Cardiac fibroblast (primary cell): ENCODE measurements at regions not wholly inside any gene's neighbourhood (a gene's known extent, or its start where the extent isn't known, plus 50 kb on each side); places are given as distances from the start of the nearest gene placed in this dataset.

Experiments
- DNase-seq, 2 donors: peaks; one replicate each; pipeline versions ENCODE4 v3.0.0 to v3.0.0-alpha.2; 2010; ENCODE audit warnings: low read depth in 2 of 2
- H3K4me3 ChIP-seq, 2 donors: replicated peaks in 1 of 2; 1 replicate in 1 of 2; 2 replicates in 1 of 2; pipeline ENCODE4 v1.5.1; 2011; ENCODE audit warnings: low read depth in 2 of 2, low read length in 2 of 2, mild to moderate bottlenecking in 2 of 2, moderate library complexity in 1 of 2
- TF ChIP-seq, protein P1 (sequence below): IDR thresholded peaks from one replicate; pipeline ENCODE4 v1.5.1; 2011; ENCODE audit warnings: low read depth, mild to moderate bottlenecking, low read length, inconsistent platforms

- no peak overlapping the region for H3K4me3 ChIP-seq
- DNase-seq, result no peak
- TF ChIP-seq, protein P1, sequence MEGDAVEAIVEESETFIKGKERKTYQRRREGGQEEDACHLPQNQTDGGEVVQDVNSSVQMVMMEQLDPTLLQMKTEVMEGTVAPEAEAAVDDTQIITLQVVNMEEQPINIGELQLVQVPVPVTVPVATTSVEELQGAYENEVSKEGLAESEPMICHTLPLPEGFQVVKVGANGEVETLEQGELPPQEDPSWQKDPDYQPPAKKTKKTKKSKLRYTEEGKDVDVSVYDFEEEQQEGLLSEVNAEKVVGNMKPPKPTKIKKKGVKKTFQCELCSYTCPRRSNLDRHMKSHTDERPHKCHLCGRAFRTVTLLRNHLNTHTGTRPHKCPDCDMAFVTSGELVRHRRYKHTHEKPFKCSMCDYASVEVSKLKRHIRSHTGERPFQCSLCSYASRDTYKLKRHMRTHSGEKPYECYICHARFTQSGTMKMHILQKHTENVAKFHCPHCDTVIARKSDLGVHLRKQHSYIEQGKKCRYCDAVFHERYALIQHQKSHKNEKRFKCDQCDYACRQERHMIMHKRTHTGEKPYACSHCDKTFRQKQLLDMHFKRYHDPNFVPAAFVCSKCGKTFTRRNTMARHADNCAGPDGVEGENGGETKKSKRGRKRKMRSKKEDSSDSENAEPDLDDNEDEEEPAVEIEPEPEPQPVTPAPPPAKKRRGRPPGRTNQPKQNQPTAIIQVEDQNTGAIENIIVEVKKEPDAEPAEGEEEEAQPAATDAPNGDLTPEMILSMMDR, result no peak
Observed at GRCh38 chr3:8136553-8136952, 365.1 kb upstream of the LMCD1 start.

DNA sequence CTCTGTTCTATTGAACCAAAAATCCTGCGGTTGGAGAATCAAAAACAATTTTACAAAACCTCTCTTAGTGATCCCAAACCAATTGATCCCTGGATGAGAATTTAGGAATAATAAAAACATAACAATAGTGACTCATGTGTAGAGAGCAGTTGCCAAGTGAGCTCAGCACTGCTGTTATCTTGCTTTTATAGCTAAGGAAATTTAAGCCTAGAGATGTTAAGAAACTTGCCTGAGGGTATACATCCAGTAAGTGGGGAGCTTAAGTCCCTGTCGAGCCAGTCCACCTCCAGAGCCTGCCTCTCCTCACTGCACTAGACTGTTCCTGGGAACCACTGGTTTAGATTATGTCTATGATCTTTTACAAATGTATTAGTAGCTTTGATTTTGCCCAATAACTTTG is 358.4 kb upstream of the LMCD1 start:
- DNase-seq, result peak in 1 of 2 donors; percentile 5
- TF ChIP-seq, protein P1, result no peak
- no peak overlapping the region for H3K4me3 ChIP-seq

DNA sequence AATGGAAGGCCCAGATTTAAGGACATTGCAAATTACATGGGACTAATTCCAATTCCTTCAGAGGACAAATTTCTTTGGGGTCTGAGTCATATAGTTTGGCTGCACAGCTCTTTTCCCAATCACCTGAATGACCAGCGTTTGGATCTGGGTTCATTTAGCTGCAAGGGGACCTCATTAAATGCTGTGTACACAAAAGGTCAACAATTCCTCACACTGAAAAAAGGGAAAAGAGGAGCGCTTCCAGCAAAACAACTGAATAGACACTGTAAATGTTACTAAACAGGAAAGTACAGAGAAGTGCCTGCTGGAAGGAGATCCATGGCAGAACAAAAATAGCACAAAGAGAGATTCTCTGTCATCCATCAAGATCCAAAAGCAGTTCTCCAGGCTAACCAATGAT is 356.0 kb upstream of the LMCD1 start:
- H3K4me3 ChIP-seq, result no peak overlapping the region
- DNase-seq, result no peak
- TF ChIP-seq, protein P1, result no peak

DNA sequence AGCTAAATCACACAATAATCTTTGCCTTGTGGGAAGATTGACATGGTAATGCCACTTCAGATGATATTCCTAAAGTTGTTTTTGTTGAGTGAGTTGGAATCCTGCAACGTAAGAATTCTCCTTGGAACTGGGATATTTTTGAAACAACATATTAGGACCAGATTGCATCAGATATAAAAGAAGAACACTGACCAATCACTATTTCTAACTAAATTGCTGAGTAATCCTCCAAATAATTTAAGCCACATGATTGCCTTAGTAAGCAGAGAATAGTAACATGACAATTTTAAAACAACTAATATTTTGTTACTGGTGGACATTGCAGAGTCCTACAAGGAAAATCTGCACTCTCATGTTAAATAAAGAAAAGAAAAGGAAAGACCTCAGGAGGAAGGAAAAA is 353.9 kb upstream of the LMCD1 start:
- DNase-seq, result peak in 1 of 2 donors; percentile 0
- no peak overlapping the region for H3K4me3 ChIP-seq
- TF ChIP-seq, protein P1, result no peak

GRCh38 chr3:8152821-8153418 is 348.7 kb upstream of the LMCD1 start:
- no peak for DNase-seq
- TF ChIP-seq, protein P1, result no peak
- no peak overlapping the region for H3K4me3 ChIP-seq

- no peak overlapping the region for H3K4me3 ChIP-seq
- TF ChIP-seq, protein P1, result no peak
- no peak for DNase-seq
Observed at GRCh38 chr3:8153800-8154199, 347.8 kb upstream of the LMCD1 start.

GRCh38 chr3:8154617-8155016 is 347.0 kb upstream of the LMCD1 start:
- DNase-seq, result no peak
- no peak overlapping the region for H3K4me3 ChIP-seq
- TF ChIP-seq, protein P1, result no peak
